Panc1 (cell line): ENCODE measurements at regions not wholly inside any gene's neighbourhood (a gene's known extent, or its start where the extent isn't known, plus 50 kb on each side); places are given as distances from the start of the nearest gene placed in this dataset.

Experiments used
- CTCF ChIP-seq: fragments of 450-650 bp; IDR thresholded peaks from 2 replicates; pipeline ENCODE4 v1.5.1; 2017; ENCODE audit warnings: mild to moderate bottlenecking
- TCF7L2 ChIP-seq: IDR thresholded peaks from 2 replicates; pipeline ENCODE4 v1.6.1; 2011; ENCODE audit warnings: mild to moderate bottlenecking, low read depth, low read length, inconsistent platforms

- no peak for TF ChIP-seq TCF7L2
- TF ChIP-seq CTCF, result no peak
Observed at GRCh38 chr3:64808061-64808460, 120.3 kb upstream of the ADAMTS9 start.
